ELF-1 (cell line): ENCODE measurements at regions not wholly inside any gene's neighbourhood (a gene's known extent, or its start where the extent isn't known, plus 50 kb on each side); places are given as distances from the start of the nearest gene placed in this dataset.
A peak's percentile ranks its signal among the peaks of the same experiment; 100 is the strongest.
"Not testable (repeated sequence)": the region's sequence is repeated elsewhere in the genome, so short reads cannot be mapped to it uniquely, and the experiment has no call there.

Source experiments
- DNase-seq: peaks from one replicate; pipeline ENCODE4 v3.0.0-alpha.2; 2016; ENCODE audit warnings: low read depth, low spot score

- DNase-seq, result no peak
Observed at GRCh38 chr14:51342226-51342625, 102.2 kb downstream of the TMX1 start.

- DNase-seq, result no peak
Observed at GRCh38 chr14:51351997-51352396, 112.0 kb downstream of the TMX1 start.

DNA sequence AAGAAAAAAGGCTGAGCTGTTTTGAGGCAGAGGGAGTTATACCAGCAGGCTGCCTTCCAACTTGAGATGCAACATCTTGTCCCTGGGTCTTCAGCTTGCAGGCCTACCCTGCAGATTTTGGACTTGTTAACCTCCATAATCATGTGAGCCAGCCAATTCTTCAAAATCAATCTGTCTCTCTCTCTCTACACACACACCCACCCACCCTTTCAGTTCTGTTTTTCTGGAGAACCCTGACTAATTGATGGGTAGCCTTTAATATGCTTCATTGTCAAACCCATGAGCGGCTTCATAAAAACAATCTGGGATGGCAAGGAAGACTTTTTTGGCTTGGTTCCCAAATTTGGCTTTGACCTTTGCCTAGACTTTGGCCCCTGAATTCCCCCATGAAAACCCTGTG lies 113.9 kb downstream of the TMX1 start:
- DNase-seq, result no peak

GRCh38 chr14:51354846-51355245 lies 114.8 kb downstream of the TMX1 start:
- no peak for DNase-seq

DNA sequence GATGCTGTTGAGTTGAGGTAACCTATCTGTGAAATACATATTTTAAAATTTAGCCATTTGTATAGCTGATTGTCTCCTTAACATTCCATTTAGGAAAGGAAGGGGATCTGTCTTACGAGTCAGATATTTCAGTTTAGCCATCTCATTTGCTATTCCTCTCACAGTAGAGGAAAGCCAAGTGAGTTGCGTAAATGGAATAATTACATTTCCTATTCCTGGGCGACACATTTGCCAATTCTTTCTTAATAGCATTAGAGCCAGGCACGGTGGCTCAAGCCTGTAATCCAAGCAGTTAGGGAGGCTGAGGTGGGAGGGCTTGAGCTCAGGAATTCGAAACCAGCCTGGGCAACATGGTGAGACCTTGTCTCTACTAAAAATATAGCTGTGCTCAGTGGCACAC lies 116.3 kb downstream of the TMX1 start:
- no peak for DNase-seq

DNA sequence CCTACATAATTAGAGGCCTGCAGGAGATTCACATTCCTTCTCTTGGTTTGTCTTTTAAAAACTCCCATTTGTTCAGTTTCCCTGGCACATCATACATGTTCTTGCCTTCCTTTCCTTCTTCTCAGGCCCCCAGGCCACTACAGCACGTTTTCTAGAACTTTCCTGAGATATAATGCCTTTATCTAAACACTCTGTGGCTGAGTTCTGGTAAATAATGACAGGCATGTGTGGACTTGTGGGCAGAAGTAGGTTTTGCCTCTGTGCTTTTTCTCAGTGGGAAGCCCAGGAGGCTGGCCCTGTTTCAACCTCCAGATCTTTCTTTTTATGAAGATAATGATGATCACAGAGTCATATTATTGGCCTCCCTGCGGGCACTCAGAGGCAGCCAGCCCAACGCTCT lies 117.2 kb downstream of the TMX1 start:
- no peak for DNase-seq

- no peak for DNase-seq
Observed at GRCh38 chr14:51360592-51360991, 120.5 kb downstream of the TMX1 start.

GRCh38 chr14:51365241-51365965 lies 125.4 kb downstream of the TMX1 start:
- DNase-seq, result no peak

- DNase-seq, result not testable (repeated sequence)
Observed at GRCh38 chr14:51366460-51366859, 126.4 kb downstream of the TMX1 start.

DNA sequence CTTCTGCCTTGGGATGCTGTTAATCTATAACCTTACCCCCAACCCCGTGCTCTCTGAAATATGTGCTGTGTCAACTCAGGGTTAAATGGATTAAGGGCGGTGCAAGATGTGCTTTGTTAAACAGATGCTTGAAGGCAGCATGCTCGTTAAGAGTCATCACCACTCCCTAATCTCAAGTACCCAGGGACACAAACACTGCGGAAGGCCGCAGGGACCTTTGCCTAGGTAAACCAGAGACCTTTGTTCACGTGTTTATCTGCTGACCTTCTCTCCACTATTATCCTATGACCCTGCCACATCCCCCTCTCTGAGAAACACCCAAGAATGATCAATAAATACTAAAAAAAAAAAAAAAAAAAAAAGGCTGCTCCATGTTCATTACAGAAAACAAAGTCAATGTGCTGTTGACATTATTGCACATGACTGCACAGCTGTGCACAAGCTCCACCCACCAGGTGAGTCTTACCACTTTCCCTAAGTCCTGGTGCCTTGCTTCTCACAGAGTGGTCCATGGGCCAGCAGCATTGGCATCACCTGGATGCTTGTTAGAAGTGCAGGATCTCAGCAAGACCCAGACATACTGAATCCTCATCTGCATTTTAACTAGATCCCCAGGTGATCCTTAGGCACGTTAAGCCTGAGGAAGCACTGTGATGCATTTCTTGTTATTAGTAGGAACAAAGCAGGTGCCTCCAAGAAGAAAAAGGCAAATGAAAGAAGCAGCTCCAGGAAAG lies 127.0 kb downstream of the TMX1 start:
- not testable (repeated sequence) for DNase-seq

DNA sequence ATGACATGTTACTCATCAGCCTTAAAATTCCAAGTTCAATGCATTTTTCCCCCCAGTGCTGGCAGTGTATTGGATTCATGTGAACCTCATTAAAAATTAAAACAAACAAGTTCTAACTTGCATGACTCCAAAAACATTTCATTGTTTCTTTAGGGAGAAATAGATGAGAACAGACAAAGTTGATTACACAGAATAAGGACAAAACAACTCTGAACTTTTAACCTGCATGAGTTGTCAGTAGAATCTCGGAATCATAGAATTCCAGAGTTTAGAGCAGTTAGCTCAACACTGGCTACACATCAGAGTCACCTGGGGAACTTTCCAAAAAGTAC lies 127.5 kb downstream of the TMX1 start:
- DNase-seq, result no peak

GRCh38 chr14:51368721-51369163 lies 128.7 kb downstream of the TMX1 start:
- peak; percentile 10 for DNase-seq

- peak; percentile 30 for DNase-seq
Observed at GRCh38 chr14:51369814-51370213, 129.8 kb downstream of the TMX1 start.

- DNase-seq, result no peak
Observed at GRCh38 chr14:51370758-51371386, 130.8 kb downstream of the TMX1 start.

DNA sequence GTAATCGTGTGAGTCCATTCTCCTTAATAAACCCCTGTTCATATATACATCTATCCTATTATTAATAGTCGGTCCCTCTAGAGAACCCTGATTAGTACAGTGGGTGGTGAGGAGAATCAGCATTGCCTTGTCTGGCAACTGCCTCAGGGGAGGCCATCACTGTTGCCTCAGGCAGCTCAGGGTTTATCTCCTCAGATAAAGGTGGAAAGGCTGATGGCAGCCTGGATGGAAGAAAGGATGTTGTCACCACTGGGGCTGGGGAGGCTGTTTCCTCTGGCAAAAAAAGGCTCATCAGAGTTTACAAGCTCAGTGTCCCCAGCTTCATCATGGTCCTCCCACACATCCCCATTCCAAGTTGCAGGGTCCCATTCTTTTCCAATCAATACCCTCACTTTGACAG lies 137.1 kb downstream of the TMX1 start:
- DNase-seq, result not testable (repeated sequence)

DNA sequence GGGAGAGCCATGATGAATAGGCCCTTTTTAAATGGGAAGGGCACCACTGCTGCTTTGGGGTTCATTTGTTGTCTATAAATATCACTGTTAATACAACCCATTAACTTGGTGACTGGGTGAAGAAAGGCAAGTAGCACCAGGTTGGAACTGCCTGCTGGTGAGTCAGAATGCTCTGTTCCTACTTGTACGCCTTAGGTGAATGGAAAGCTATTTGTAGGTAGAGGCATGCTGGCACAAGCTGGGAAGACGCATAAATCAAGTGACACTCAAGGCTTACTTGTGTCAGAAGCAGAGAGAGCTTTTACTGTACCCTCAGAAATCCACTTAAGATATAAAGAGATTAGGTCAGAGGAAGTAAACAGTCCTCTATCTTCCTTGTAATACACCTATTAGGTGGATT lies 142.5 kb downstream of the TMX1 start:
- no peak for DNase-seq

GRCh38 chr14:51386411-51386810 lies 146.4 kb downstream of the TMX1 start:
- DNase-seq, result no peak

DNA sequence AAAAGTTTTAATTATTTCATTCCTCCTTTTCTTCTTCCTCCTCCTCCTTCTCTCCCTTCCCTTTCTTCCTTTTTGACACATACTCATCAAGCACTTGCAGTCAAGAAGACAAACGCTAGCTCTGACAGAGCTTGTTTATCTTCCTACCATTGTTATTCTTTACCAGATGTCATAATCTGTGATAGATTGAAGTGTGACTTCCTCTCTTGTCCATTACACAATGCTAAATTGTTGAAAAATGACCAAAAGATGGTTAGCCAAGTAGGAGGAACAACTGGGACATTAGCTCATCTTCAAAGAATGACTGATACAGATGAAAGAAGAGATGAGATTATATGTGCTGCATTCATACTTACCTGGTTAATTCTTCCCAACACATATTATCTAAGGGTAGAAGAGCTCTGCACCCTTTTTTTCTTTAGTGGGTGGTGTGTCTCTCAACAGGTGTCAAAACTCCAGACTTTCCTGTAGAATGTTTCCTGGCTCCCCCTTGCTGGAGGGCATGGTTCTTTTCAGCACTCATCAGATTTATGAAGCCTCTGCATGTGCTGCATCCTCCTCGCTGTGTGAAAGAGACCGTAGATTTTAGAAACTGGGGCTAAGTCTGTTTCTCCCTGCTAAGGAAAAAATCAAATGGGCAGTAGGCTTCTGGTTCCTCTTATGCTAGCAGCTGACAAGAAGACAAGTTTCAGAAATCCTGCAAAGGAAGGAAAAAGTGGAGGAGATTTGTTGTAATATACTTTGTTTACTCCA lies 147.1 kb downstream of the TMX1 start:
- DNase-seq, result no peak

GRCh38 chr14:51392416-51392815 lies 152.4 kb downstream of the TMX1 start:
- no peak for DNase-seq

DNA sequence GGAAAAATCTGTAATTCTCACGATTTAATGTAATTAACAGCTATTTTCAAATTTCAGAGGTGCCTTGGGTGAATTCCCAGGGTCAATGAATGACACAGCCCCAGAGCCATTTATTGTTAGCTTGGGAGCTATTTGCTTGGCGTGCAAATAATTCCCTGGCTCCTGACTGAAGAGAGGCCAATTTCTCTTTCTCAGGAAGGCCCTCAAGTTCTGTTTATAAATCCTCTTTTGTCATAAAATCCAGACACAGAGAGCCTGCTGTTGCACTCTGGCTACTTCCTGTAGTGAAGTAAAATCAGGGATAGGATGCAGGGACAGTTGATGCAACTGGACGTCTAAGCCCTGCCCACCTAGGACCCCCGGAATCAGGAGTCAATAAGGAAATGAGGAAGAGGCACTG lies 154.3 kb downstream of the TMX1 start:
- no peak for DNase-seq

DNA sequence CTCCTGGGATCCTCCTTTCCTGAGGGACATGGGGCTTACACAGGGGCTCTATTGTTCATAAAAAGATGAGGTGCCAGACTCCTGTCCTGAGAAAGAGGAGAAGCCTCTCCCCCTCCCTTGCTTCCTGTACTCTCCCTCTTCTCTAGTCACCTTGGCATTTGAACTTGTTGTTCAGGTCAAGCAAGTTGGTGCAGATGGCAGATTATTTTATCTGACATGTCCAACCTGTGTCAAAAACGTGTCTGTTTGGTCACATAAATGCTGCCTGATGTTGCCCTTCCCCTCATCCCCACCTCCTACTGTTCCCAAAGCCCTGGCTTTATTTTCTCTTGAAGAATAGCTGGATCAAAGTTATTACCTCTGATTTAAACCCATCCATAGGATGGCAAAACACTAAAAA lies 154.8 kb downstream of the TMX1 start:
- DNase-seq, result no peak

DNA sequence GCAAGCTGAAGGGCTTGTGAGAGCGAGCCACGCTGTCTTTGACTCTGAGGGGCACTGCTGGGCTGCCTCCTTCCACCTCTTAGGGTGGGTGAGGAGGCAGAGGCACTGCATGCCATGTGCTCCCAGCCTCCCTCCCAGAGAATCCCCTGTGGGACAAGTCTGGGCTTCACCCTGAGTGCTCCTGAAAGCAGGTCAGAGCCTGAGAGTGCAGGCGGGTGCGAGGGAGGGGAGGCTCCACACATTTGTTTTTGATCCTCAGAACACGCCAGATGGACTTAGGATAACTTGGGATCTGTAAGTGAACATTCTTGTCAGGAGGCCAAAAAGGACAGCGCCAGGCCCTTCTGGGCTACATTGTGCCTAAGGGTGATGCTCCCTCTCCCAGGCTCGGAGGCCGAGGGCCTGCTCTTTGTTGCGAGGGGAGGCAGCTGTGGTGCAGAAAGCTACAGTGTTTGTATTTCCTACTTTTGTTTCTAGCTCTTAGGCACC lies 155.4 kb downstream of the TMX1 start:
- DNase-seq, result peak; percentile 64
